ENCODE measurements at regions not wholly inside any gene's neighbourhood (a gene's known extent, or its start where the extent isn't known, plus 50 kb on each side); places are given as distances from the start of the nearest gene placed in this dataset.
A peak's percentile ranks its signal among the peaks of the same experiment; 100 is the strongest.
"Not testable (repeated sequence)": the region's sequence is repeated elsewhere in the genome, so short reads cannot be mapped to it uniquely, and the experiment has no call there.

- WGBS, result 78% methylated on average over 3 of the region's 3 CpGs
- intact Hi-C loops (cut with DNase I), result no loop called here
- no peak for TF ChIP-seq POLR2A (IDR thresholded peaks at IDR 0.05; ENCODE audit: low read depth)
- no peak for TF ChIP-seq POLR2AphosphoS5 (IDR thresholded peaks at IDR 0.05)
- TF ChIP-seq CTCF (IDR thresholded peaks at IDR 0.05), result no peak
- TF ChIP-seq EP300 (IDR thresholded peaks at IDR 0.05), result no peak
These were observed 71.4 kb upstream of the PRMT8 start for GRCh38 chr12:3419558-3419957.

GRCh38 chr12:3420693-3421092 lies 70.3 kb upstream of the PRMT8 start:
- Histone ChIP-seq H3K4me1 (no peaks in the 10 kb centered on the region), H3K27ac (replicated peaks in 1 of 4) (no peak overlapping the region), H3K36me3 (no peaks in the 10 kb centered on the region), H3K27me3 (peaks cover 0 to 43% (median 0%) of the 10 kb centered on the region in 4 donors), H3K4me3 (no peak overlapping the region), H3K9me3 (no peaks in the 10 kb centered on the region)
- 53% methylated on average over 6 of the region's 6 CpGs for WGBS
- intact Hi-C loops (cut with DNase I), result no loop called here
- no peak for TF ChIP-seq EP300 (IDR thresholded peaks at IDR 0.05)
- no peak for TF ChIP-seq POLR2A (IDR thresholded peaks at IDR 0.05; ENCODE audit: low read depth)
- TF ChIP-seq POLR2AphosphoS5 (IDR thresholded peaks at IDR 0.05), result no peak
- TF ChIP-seq CTCF (IDR thresholded peaks at IDR 0.05), result no peak
- no peak for DNase-seq (ENCODE audit: extremely low spot score)

More at GRCh38 chr12:3419558-3419957, 71.4 kb upstream of the PRMT8 start:
- Histone ChIP-seq H3K4me3 (no peak overlapping the region), H3K27me3 (peaks cover 0 to 54% (median 0%) of the 10 kb centered on the region in 4 donors), H3K36me3 (no peaks in the 10 kb centered on the region), H3K4me1 (no peaks in the 10 kb centered on the region), H3K9me3 (peaks cover 0 to 9% (median 3%) of the 10 kb centered on the region in 4 donors), H3K27ac (replicated peaks in 1 of 4) (no peak overlapping the region)
- no peak for DNase-seq (ENCODE audit: extremely low spot score)

DNA sequence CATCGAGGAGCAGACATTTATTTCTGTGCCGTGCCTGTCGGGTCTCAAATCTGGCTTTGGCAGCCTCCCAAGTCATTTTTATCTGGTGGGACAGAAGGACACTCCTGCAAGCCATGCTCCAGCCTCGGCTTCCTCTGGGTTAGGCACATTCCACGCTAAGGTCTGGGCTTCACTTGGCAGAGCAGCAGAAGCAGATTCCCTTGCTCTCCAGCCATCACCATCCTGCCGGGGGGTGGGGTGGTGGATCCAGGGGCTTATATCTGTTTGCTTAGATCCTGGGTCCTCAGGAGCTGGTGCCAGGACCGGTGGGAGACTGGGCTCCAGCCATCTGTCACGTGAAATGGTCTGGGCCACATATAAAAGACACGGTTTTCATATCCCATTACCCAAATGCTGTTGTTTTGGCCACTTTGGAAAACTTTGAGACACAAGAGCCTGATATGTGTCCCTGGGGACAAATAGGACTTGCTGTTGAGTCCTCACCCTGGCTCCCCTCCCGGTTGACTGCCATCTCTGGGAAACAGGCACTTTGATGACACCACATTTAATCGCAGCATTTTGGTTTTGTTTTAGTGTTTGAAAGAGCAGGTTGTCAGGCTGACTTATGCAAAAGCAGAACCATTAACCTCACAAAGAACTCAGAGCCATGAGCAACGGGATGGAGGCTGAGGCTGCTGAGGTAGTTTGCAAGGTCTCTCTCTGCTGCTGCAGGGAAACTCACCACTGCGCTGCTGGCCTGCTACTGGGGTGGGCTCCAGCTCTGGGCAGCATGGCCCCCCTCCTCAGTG lies 69.6 kb upstream of the PRMT8 start:
- TF ChIP-seq CTCF (IDR thresholded peaks at IDR 0.05) (no peak), EP300 (IDR thresholded peaks at IDR 0.05) (no peak), POLR2AphosphoS5 (IDR thresholded peaks at IDR 0.05) (no peak), POLR2A (IDR thresholded peaks at IDR 0.05; ENCODE audit: low read depth) (no peak)
- H3K4me3 ChIP-seq, result no peak overlapping the region
- H3K36me3 ChIP-seq, result no peaks in the 10 kb centered on the region
- H3K27me3 ChIP-seq, result peaks cover 0 to 40% (median 0%) of the 10 kb centered on the region in 4 donors
- no peak overlapping the region for H3K27ac ChIP-seq (replicated peaks in 1 of 4)
- no peaks in the 10 kb centered on the region for H3K4me1 ChIP-seq
- DNase-seq (ENCODE audit: extremely low spot score), result no peak
- no peaks in the 10 kb centered on the region for H3K9me3 ChIP-seq
- intact Hi-C loops (cut with DNase I), result no loop called here
- 49% methylated on average over 11 of the region's 13 CpGs for WGBS

DNA sequence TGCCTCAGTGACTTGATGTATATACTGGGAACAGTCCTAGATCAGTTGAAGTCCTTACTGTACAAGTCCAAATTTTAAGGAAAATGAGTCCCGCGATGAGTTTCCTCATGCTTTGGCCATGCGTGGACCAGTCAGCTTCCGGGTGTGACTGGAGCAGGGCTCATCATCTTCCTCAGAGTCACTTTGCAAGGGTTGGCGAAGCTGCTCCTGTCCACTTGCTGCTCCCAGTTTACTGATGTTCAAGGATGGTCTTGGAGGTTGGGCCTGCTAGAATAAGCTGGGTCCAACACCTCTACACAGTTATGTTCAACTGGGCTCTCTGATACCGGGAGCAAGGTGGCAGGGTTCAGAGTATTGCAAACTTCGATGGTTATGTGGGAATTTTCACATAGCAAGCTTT lies 66.2 kb upstream of the PRMT8 start:
- H3K27me3 ChIP-seq, result peaks cover 0 to 43% (median 0%) of the 10 kb centered on the region in 4 donors
- WGBS, result 68% methylated on average over 5 of the region's 7 CpGs
- H3K36me3 ChIP-seq; H3K4me3 ChIP-seq; H3K4me1 ChIP-seq; H3K27ac ChIP-seq (replicated peaks in 1 of 4); H3K9me3 ChIP-seq; intact Hi-C loops (cut with DNase I): not testable (repeated sequence)
- DNase-seq (ENCODE audit: extremely low spot score), result peak; percentile 86

GRCh38 chr12:3427956-3428355 lies 63.0 kb upstream of the PRMT8 start:
- DNase-seq (ENCODE audit: extremely low spot score), result no peak
- intact Hi-C loops (cut with DNase I), result no loop called here
- Histone ChIP-seq H3K27ac (replicated peaks in 1 of 4) (no peak overlapping the region), H3K4me3 (no peak overlapping the region), H3K4me1 (no peaks in the 10 kb centered on the region), H3K9me3 (no peaks in the 10 kb centered on the region), H3K36me3 (no peaks in the 10 kb centered on the region), H3K27me3 (peaks cover 0 to 20% (median 0%) of the 10 kb centered on the region in 4 donors)
- 61% methylated on average over 2 of the region's 2 CpGs for WGBS
- TF ChIP-seq POLR2A (IDR thresholded peaks at IDR 0.05; ENCODE audit: low read depth), result no peak
- no peak for TF ChIP-seq EP300 (IDR thresholded peaks at IDR 0.05)
- TF ChIP-seq CTCF (IDR thresholded peaks at IDR 0.05), result no peak
- TF ChIP-seq POLR2AphosphoS5 (IDR thresholded peaks at IDR 0.05), result no peak

Measured in esophagus muscularis mucosa (tissue), 4 donors.